ENCODE measurements at regions not wholly inside any gene's neighbourhood (a gene's known extent, or its start where the extent isn't known, plus 50 kb on each side); places are given as distances from the start of the nearest gene placed in this dataset.

DNA sequence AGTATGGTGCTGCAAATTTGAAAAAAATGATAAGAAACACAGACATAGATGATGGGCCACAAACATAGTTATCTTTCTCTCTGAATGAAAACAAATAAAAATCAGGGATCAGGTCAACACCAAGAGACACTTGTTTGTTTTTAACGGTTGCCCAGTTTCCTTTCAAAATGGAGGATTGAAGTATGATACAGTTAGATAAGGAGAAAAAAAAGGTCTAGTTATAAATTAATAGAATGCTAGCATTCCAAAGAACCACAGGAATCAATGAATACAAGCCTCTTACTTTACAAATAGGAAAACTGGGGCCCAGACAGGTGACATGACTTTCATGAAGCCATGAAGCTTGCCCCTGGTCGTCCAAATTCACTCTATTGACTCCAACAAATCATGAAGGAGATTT lies 305.1 kb downstream of the ZNF621 start:
- H2AFZ ChIP-seq (ENCODE audit: low read length): no peak overlapping the region
- no peak overlapping the region for H3K4me2 ChIP-seq (ENCODE audit: insufficient read depth, insufficient read length, low read length)
- no peak overlapping the region for H3K23ac ChIP-seq (ENCODE audit: insufficient read length, low read depth, low read length)
- no peak overlapping the region for H3K14ac ChIP-seq (ENCODE audit: insufficient read depth, low read length)
- H2BK20ac ChIP-seq (ENCODE audit: low read depth, low read length, poor library complexity, severe bottlenecking): no peak overlapping the region
- H3T11ph ChIP-seq (ENCODE audit: low read length): no peak overlapping the region
- no CpG with 5 or more reads among the region's 2 CpGs for WGBS (ENCODE audit: extremely low coverage, insufficient read length, low lambda C conversion rate)
- H3K36me3 Mint-ChIP-seq (ENCODE audit: insufficient read depth in 1 of 3, low read depth in 3 of 3): no peaks in the 10 kb centered on the region
- no peaks in the 10 kb centered on the region for H3K79me1 ChIP-seq (ENCODE audit: insufficient read depth, low read depth, low read length, poor library complexity, severe bottlenecking)
- no peaks in the 10 kb centered on the region; a peak in 1 of 5 replicates for H3K9me3 Mint-ChIP-seq
- H3K4me1 ChIP-seq (ENCODE audit: insufficient read depth, low read length): no peaks in the 10 kb centered on the region
- H3K79me2 ChIP-seq (ENCODE audit: insufficient read depth, low read length): no peaks in the 10 kb centered on the region
- no peak overlapping the region for H4K91ac ChIP-seq (ENCODE audit: insufficient read length, low read depth, low read length)
- no peak overlapping the region for H3K27ac Mint-ChIP-seq
- H2BK5ac ChIP-seq (ENCODE audit: insufficient read length, low read length): no peak overlapping the region
- no peaks in the 10 kb centered on the region for H3K9me3 ChIP-seq (ENCODE audit: control insufficient read depth, low read depth, low read length)
- no peak overlapping the region for H2BK12ac ChIP-seq (ENCODE audit: insufficient read length, low read depth, low read length)
- H2BK15ac ChIP-seq (ENCODE audit: low read depth, low read length): no peak overlapping the region
- H3K27me3 ChIP-seq (ENCODE audit: insufficient read depth, low read length): no peaks in the 10 kb centered on the region
- no peaks in the 10 kb centered on the region for H3K23me2 ChIP-seq (ENCODE audit: insufficient read length, low read depth, low read length, poor library complexity, severe bottlenecking)
- H3K27ac ChIP-seq (ENCODE audit: insufficient read length, low read depth, low read length): no peak overlapping the region
- no peak overlapping the region for H3K9ac ChIP-seq (ENCODE audit: extremely low read depth, insufficient read length, low read length)
- H3K4me3 Mint-ChIP-seq: no peak overlapping the region
- no peak overlapping the region for H3K4ac ChIP-seq (ENCODE audit: low read depth, low read length)
- no peak overlapping the region for H4K8ac ChIP-seq (replicated peaks; ENCODE audit: insufficient read length, low read depth, low read length)
- no peak overlapping the region for H2AK5ac ChIP-seq (ENCODE audit: insufficient read length, low read length)
- no peaks in the 10 kb centered on the region for H4K20me1 ChIP-seq (ENCODE audit: control insufficient read depth, insufficient read depth, insufficient read length)
- H3K18ac ChIP-seq (ENCODE audit: insufficient read length, low read depth, low read length): no peak overlapping the region
- no peaks in the 10 kb centered on the region; the same call in 1 of the 2 replicates for H3K27me3 Mint-ChIP-seq (ENCODE audit: low read depth)
- DNase-seq: no peak
- H3K4me1 Mint-ChIP-seq: no peaks in the 10 kb centered on the region
- H3K56ac ChIP-seq (ENCODE audit: insufficient read length, low read depth, low read length): no peak overlapping the region
- no peak overlapping the region for H4K5ac ChIP-seq (ENCODE audit: insufficient read length, low read depth, low read length)
- TF ChIP-seq, protein P1, sequence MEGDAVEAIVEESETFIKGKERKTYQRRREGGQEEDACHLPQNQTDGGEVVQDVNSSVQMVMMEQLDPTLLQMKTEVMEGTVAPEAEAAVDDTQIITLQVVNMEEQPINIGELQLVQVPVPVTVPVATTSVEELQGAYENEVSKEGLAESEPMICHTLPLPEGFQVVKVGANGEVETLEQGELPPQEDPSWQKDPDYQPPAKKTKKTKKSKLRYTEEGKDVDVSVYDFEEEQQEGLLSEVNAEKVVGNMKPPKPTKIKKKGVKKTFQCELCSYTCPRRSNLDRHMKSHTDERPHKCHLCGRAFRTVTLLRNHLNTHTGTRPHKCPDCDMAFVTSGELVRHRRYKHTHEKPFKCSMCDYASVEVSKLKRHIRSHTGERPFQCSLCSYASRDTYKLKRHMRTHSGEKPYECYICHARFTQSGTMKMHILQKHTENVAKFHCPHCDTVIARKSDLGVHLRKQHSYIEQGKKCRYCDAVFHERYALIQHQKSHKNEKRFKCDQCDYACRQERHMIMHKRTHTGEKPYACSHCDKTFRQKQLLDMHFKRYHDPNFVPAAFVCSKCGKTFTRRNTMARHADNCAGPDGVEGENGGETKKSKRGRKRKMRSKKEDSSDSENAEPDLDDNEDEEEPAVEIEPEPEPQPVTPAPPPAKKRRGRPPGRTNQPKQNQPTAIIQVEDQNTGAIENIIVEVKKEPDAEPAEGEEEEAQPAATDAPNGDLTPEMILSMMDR (conservative IDR thresholded peaks at IDR 0.05): no peak
- no peak overlapping the region for H2BK120ac ChIP-seq (ENCODE audit: low read depth, low read length, poor library complexity, severe bottlenecking)

Data from H9 (cell line).